H1 (cell line): ENCODE measurements at regions not wholly inside any gene's neighbourhood (a gene's known extent, or its start where the extent isn't known, plus 50 kb on each side); places are given as distances from the start of the nearest gene placed in this dataset.

ENCODE experiments used
- CTCF ChIA-PET: fragments of 300-600 bp; sonication (Branson Sonifier 250); formaldehyde crosslinking; loops from one replicate; lab custom pipeline; 2021; ENCODE audit not compliant: partially characterized antibody; lab: Charles Lee
- POLR2A ChIA-PET: fragments of 300-600 bp; sonication (Branson Sonifier 250); formaldehyde crosslinking; loops from one replicate; lab custom pipeline; 2021; ENCODE audit warnings: inconsistent platforms; ENCODE audit not compliant: partially characterized antibody; lab: Charles Lee
- DNase-seq, 2 experiments: peaks; one replicate each; pipeline versions ENCODE4 v3.0.0 to v3.0.0-alpha.2; 2010 to 2022; ENCODE audit warnings: low spot score in 2 of 2, low read depth in 1 of 2, mixed read lengths in 1 of 2
- FAIRE-seq: peaks from 2 replicates; lab custom pipeline; 2011; peaks lifted over from hg19 to GRCh38; lab: Jason Lieb, UNC
- H2AFZ ChIP-seq: 2 replicates; pipeline ENCODE4 v1.8.1; 2012; ENCODE audit warnings: low read length, inconsistent platforms
- H2AK5ac ChIP-seq: 2 replicates; pipeline ENCODE4 v1.6.1; 2013; ENCODE audit warnings: low read depth, low read length
- H2BK120ac ChIP-seq: replicated peaks from 2 replicates; pipeline ENCODE3; 2013; ENCODE audit warnings: low read depth, low read length, inconsistent platforms
- H2BK12ac ChIP-seq: 2 replicates; pipeline ENCODE4 v1.6.1; 2013; ENCODE audit warnings: low read depth, low read length
- H2BK15ac ChIP-seq: 2 replicates; pipeline ENCODE4 v1.6.1; 2013; ENCODE audit warnings: low read length
- H2BK20ac ChIP-seq: 2 replicates; pipeline ENCODE4 v1.6.1; 2013; ENCODE audit warnings: low read length
- H2BK5ac ChIP-seq: 2 replicates; pipeline ENCODE4 v1.6.1; 2013; ENCODE audit warnings: low read depth, low read length
- H3K14ac ChIP-seq: 2 replicates; pipeline ENCODE4 v1.6.1; 2013; ENCODE audit warnings: inconsistent platforms; ENCODE audit not compliant: insufficient read length
- H3K18ac ChIP-seq: 2 replicates; pipeline ENCODE4 v1.6.1; 2013; ENCODE audit warnings: low read length; ENCODE audit errors: extremely low read depth
- H3K23ac ChIP-seq: 2 replicates; pipeline ENCODE4 v1.6.1; 2013; ENCODE audit warnings: inconsistent platforms; ENCODE audit not compliant: insufficient read length
- H3K23me2 ChIP-seq: 2 replicates; pipeline ENCODE4 v1.6.1; 2013; ENCODE audit warnings: low read depth, low read length
- H3K27ac ChIP-seq: 2 replicates; pipeline ENCODE4 v1.6.1; 2011; ENCODE audit warnings: low read depth, low read length, inconsistent platforms
- H3K27me3 ChIP-seq, 4 experiments: replicated peaks in 1 of 4; 1 replicate in 1 of 4; 2 replicates in 3 of 4; pipeline versions ENCODE4 v1.6.1 to v1.8.1; 2011 to 2013; ENCODE audit warnings: low read length in 3 of 4, mild to moderate bottlenecking in 3 of 4, inconsistent platforms in 2 of 4, mixed read lengths in 2 of 4, moderate library complexity in 1 of 4; ENCODE audit not compliant: control insufficient read depth in 3 of 4, insufficient read depth in 3 of 4; ENCODE audit errors: extremely low read depth in 1 of 4
- H3K36me3 ChIP-seq, 4 experiments: 2 replicates each; pipeline versions ENCODE4 v1.6.1 to v1.8.1; 2011 to 2013; ENCODE audit warnings: mild to moderate bottlenecking in 4 of 4, low read length in 3 of 4, moderate library complexity in 2 of 4, control low read depth in 1 of 4, inconsistent platforms in 1 of 4; ENCODE audit not compliant: insufficient read depth in 4 of 4, control insufficient read depth in 2 of 4
- H3K4ac ChIP-seq: replicated peaks from 2 replicates; pipeline ENCODE3; 2013; ENCODE audit warnings: low read length, low read depth, mixed read lengths, inconsistent platforms; ENCODE audit not compliant: insufficient read length
- H3K4me1 ChIP-seq, 4 experiments: replicated peaks in 1 of 4; 1 replicate in 1 of 4; 2 replicates in 3 of 4; pipeline versions ENCODE4 v1.6.1 to v1.8.1; 2011 to 2013; ENCODE audit warnings: low read length in 3 of 4, inconsistent platforms in 2 of 4, mixed read lengths in 1 of 4; ENCODE audit not compliant: insufficient read depth in 4 of 4, control insufficient read depth in 3 of 4
- H3K4me2 ChIP-seq, 2 experiments: 2 replicates each; pipeline versions ENCODE4 v1.6.1 to v1.8.1; 2011 to 2013; ENCODE audit warnings: low read depth in 2 of 2, low read length in 2 of 2, control low read depth in 1 of 2, inconsistent platforms in 1 of 2, mild to moderate bottlenecking in 1 of 2; ENCODE audit not compliant: insufficient read depth in 1 of 2
- H3K4me3 ChIP-seq, 4 experiments: fragments of 200-600, 300-600 bp in 1 of 4; sonication (generic), shearing (Covaris generic), sonication (Bioruptor Twin) in 1 of 4; 2 replicates each; pipeline versions ENCODE4 v1.5.1 to v1.8.1; 2011 to 2016; ENCODE audit warnings: low read length in 4 of 4, low read depth in 3 of 4, control low read depth in 2 of 4, inconsistent platforms in 2 of 4, mild to moderate bottlenecking in 2 of 4, mixed read lengths in 1 of 4, moderate library complexity in 1 of 4; ENCODE audit not compliant: insufficient read depth in 2 of 4; ENCODE audit errors: extremely low read depth in 1 of 4
- H3K56ac ChIP-seq: replicated peaks from 2 replicates; pipeline ENCODE3; 2013; ENCODE audit warnings: low read depth, mild to moderate bottlenecking, mixed read lengths, low read length, inconsistent platforms; ENCODE audit not compliant: insufficient read length
- H3K79me1 ChIP-seq: 2 replicates; pipeline ENCODE4 v1.6.1; 2013; ENCODE audit warnings: low read depth, low read length, control low read depth
- H3K79me2 ChIP-seq, 2 experiments: 2 replicates each; pipeline versions ENCODE4 v1.6.1 to v1.8.1; 2012 to 2013; ENCODE audit warnings: low read length in 2 of 2, mild to moderate bottlenecking in 2 of 2, inconsistent platforms in 1 of 2; ENCODE audit not compliant: insufficient read depth in 2 of 2, control insufficient read depth in 1 of 2
- H3K9ac ChIP-seq, 4 experiments: replicated peaks in 1 of 4; 1 replicate in 1 of 4; 2 replicates in 3 of 4; pipeline versions ENCODE4 v1.6.1 to v1.8.1; 2011 to 2013; ENCODE audit warnings: low read depth in 3 of 4, low read length in 3 of 4, control low read depth in 2 of 4, mild to moderate bottlenecking in 2 of 4, moderate library complexity in 2 of 4, inconsistent platforms in 1 of 4; ENCODE audit errors: extremely low read depth in 1 of 4
- H3K9me3 ChIP-seq, 2 experiments: 2 replicates each; pipeline versions ENCODE4 v1.6.1 to v1.8.1; 2012 to 2013; ENCODE audit warnings: mild to moderate bottlenecking in 2 of 2, moderate library complexity in 2 of 2, control low read depth in 1 of 2, inconsistent platforms in 1 of 2, low read depth in 1 of 2, low read length in 1 of 2, mixed read lengths in 1 of 2; ENCODE audit not compliant: insufficient read depth in 2 of 2
- H4K20me1 ChIP-seq, 2 experiments: replicated peaks in 1 of 2; 2 replicates each; pipeline versions ENCODE3 to v1.8.1; 2011 to 2013; ENCODE audit warnings: inconsistent platforms in 2 of 2, low read length in 2 of 2, mild to moderate bottlenecking in 1 of 2; ENCODE audit not compliant: insufficient read depth in 2 of 2, control insufficient read depth in 1 of 2
- H4K5ac ChIP-seq: 2 replicates; pipeline ENCODE4 v1.6.1; 2013; ENCODE audit warnings: low read length, low read depth, mixed read lengths, inconsistent platforms; ENCODE audit not compliant: insufficient read length
- H4K8ac ChIP-seq: 2 replicates; pipeline ENCODE4 v1.8.0; 2013; ENCODE audit warnings: mild to moderate bottlenecking, moderate library complexity, low read length, inconsistent platforms; ENCODE audit not compliant: insufficient read depth; ENCODE audit errors: extremely low read depth
- H4K91ac ChIP-seq: replicated peaks from 2 replicates; pipeline ENCODE3; 2013; ENCODE audit warnings: low read length, mixed read lengths, inconsistent platforms; ENCODE audit not compliant: insufficient read length
- CBX8 ChIP-seq: fragments of 300-800, 300-1000 bp; sonication (generic); IDR thresholded peaks from 2 replicates; pipeline ENCODE4 v1.7.1; 2016; ENCODE audit warnings: low read depth, low read length, borderline replicate concordance
- CEBPB ChIP-seq: IDR thresholded peaks from 2 replicates; pipeline ENCODE4 v1.6.1; 2012; ENCODE audit warnings: low read depth, low read length
- SUZ12 ChIP-seq: fragments of 200-600 bp; sonication (generic); IDR thresholded peaks from 2 replicates; pipeline ENCODE4 v1.6.1; 2012; ENCODE audit warnings: mild to moderate bottlenecking, inconsistent platforms, low read length, moderate library complexity, mixed read lengths
- WGBS, 2 experiments: shearing (Covaris generic) in 1 of 2; methylation state at CpG; one replicate each; pipeline versions ENCODE4 v1.1.6 to v1.1.7; 2013 to 2015; ENCODE audit warnings: low lambda C conversion rate in 2 of 2, mixed read lengths in 2 of 2, inconsistent platforms in 1 of 2, low coverage in 1 of 2, missing lambda C conversion rate in 1 of 2; ENCODE audit not compliant: insufficient replicate concordance in 2 of 2, insufficient coverage in 1 of 2, insufficient read length in 1 of 2; ENCODE audit errors: extremely low coverage in 1 of 2, missing lambda C conversion rate in 1 of 2; 5-methylcytosine and 5-hydroxymethylcytosine counted together
- TF ChIP-seq, protein P1 (sequence below): IDR thresholded peaks from 2 replicates; pipeline ENCODE4 v1.6.1; 2012; ENCODE audit warnings: inconsistent platforms

DNA sequence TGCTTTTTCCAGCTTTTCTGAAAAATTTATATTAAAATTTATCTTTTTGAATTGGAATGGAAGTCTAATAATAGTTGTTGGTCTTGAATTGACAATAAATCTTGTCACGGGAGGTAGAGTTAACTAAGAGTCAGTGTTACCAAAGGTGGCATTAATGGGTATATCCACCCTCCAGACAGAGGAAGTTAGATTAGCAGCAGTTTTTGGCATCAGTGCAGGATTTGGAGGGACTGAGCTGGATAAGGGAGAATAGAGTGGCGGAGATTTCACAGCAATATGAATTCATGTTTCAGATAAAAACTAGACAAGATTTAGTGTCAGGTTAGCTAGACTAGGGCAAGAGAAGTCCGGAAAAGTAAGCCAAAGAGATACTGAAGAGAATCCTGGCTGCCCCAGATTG lies 201.3 kb upstream of the ZBTB20 start:
- 88% methylated on average over 3 of the region's 3 CpGs; no CpG with 5 or more reads in 1 of the 2 experiments for WGBS, 2 experiments
- Histone ChIP-seq H3K36me3 (no peaks in the 10 kb centered on the region), H4K20me1 (no peaks in the 10 kb centered on the region), H2BK120ac (no peak overlapping the region), H2BK5ac (no peak overlapping the region), H3K9me3 (no peaks in the 10 kb centered on the region), H4K8ac (no peak overlapping the region), H3K4me2 (no peak overlapping the region), H3K79me1 (no peaks in the 10 kb centered on the region), H3K4me3 (no peak overlapping the region), H3K4ac (no peak overlapping the region), H3K23ac (no peak overlapping the region), H2BK15ac (no peak overlapping the region), H3K56ac (no peak overlapping the region), H3K18ac (no peak overlapping the region), H2AFZ (no peak overlapping the region), H3K23me2 (no peaks in the 10 kb centered on the region), H3K4me1 (peaks cover 0 to 5% (median 0%) of the 10 kb centered on the region in 4 experiments; a peak in 2 of 7 replicates), H3K9ac (no peak overlapping the region), H2BK20ac (no peak overlapping the region), H3K27ac (no peak overlapping the region), H3K14ac (no peak overlapping the region), H4K91ac (no peak overlapping the region), H3K79me2 (no peaks in the 10 kb centered on the region), H4K5ac (no peak overlapping the region), H2AK5ac (no peak overlapping the region), H3K27me3 (peaks cover 0 to 1% (median 0%) of the 10 kb centered on the region in 4 experiments; a peak in 1 of 7 replicates), H2BK12ac (no peak overlapping the region)
- no peak for FAIRE-seq
- no peak for TF ChIP-seq CEBPB
- no peak for TF ChIP-seq SUZ12
- TF ChIP-seq, protein P1, sequence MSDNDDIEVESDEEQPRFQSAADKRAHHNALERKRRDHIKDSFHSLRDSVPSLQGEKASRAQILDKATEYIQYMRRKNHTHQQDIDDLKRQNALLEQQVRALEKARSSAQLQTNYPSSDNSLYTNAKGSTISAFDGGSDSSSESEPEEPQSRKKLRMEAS = no peak
- no peak for TF ChIP-seq CBX8
- no peak for DNase-seq
- ChIA-PET POLR2A (no interaction called here), CTCF (no interaction called here)
